HG02759 (cell line): ENCODE measurements at regions not wholly inside any gene's neighbourhood (a gene's known extent, or its start where the extent isn't known, plus 50 kb on each side); places are given as distances from the start of the nearest gene placed in this dataset.
"Not testable (repeated sequence)": the region's sequence is repeated elsewhere in the genome, so short reads cannot be mapped to it uniquely, and the experiment has no call there.

Experiments
- ATAC-seq: cut with Tn5 transposase; IDR thresholded peaks from one replicate; pipeline ENCODE4 v1.9.1; 2021; ENCODE audit warnings: mild to moderate bottlenecking, moderate library complexity; ENCODE audit not compliant: unreplicated experiment

DNA sequence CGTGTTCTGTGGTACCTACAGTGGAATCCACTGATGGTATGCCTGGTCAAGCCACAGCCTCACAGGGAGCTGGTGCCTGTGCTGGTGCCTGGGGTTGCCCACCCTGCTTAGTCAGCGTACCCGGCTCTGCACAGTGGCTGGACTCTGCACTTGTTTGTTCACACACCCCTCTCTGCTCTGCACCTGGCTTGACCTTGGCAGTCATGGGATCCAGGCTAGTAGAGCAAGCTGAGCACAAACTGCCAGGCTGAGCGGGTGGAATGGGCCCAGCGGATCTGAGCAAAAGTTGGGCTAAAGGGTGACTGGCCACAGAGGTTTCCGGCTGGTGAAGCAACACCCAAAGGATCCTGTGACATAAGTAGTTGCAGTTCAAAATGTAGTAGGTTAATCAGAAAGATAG, 163.5 kb downstream of the CDH19 start:
- ATAC-seq: no peak

DNA sequence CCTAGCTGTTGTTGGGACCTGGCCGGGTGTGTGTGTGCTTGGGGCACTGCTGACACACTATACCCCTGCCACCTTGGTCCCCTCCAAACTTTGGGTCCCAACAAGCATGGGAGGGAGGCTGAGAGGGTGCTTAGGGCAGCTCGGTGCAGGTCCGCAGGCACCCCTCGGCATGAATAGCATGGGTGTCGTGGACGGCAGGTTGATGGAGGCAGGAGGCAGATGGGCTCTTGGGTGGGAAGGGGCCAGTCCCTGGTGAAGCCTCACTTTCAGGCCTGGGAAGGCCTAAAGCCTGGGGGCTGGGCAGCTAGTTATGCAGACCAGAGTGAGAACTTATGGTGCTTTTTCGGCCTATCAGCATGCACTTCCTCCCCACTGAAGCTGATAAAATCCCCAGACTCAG, 164.2 kb downstream of the CDH19 start:
- ATAC-seq: no peak

DNA sequence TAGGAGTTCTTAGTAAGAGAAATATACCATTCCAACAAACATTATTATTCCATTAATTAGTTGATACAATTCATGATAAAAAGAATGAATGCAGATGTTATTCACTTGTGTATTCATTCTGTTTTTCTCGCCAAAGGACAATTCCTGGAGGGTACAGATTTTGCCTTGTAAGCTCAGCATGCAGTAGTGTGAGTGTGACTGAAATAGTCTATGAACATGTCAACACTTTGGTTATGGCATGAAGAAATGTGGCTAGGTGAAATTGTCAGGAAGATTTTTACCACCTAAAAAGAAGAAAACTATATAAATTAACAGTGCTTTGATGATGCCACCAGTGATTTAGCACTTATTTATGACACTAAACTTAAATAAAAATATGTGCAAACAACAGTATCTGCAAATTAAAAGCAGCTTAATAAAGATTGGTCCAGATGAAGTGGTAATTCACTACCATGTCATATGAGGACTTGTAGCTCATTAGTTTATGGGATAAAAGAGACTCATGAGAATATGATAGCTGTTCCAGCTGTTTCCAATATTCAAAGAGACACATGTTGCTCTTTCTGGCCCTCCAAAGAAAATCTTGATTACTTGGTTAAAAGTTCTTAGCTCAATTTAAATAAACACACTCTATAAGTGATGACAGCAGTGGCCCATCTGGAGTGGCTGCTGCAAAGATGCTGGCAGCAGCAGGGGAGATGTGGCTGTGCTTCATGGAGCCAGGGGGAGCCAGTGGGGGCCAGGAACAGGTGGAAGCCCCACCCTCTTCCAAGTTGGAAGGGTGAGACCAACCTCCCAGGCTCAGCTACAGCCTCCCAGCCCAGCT, 165.0 kb downstream of the CDH19 start:
- ATAC-seq: no peak

DNA sequence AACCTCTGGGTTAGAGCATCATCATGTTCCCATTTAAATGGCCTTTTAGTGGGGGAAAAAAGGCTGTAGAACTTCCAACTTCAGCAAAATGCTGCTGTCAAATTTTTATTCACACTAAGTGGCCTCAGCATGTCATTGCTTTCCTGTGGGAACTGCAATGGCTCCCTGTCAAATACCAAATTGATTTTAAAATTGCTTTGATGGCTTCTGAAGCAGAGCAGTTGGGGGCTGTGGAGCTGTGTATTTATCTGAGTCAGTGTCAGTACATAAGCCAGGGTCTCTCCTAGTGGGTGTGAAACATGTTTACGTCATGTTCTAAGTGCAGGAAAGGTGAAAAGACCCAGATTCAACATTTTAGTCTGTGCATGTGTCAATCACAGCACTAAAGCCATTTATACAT, 171.3 kb downstream of the CDH19 start:
- ATAC-seq: no peak

DNA sequence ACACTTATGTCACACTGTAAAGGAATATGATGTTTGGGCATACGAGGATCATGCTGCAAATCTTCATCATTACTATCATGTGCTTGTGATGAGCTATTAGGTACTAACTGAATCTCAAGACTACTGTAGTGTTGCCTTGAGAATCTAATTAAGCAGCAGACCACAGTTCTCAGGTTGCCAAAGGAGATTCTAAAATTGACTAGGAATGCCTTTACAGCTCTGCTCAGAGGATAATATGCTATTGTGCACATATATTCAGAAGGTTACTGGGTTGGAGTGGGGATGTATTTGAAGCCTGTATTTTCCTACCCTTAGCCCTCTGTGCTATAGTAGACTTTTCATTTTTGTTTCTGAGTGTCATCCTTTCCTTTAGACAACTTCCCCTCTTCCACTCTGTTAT, 175.1 kb downstream of the CDH19 start:
- no peak for ATAC-seq

DNA sequence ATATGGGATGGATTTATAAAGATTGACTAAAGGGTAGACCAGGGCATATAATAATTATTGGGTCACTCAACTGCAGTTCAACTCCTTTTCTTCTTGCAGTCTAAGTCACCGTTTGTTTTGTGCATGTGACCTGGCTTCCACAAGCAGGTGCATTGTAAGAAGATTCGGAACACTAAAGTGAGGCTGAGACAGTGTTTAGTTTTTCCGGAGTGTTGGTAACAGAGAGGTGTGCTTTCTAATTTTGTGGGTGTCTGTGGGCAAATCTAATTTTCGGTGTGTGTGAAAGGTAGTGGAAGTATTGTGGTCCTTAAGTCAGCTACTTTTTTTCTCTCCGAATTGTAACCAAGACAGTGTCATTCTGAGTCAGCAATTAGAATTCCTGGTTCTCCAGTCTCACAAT, 184.5 kb downstream of the CDH19 start:
- ATAC-seq: no peak

DNA sequence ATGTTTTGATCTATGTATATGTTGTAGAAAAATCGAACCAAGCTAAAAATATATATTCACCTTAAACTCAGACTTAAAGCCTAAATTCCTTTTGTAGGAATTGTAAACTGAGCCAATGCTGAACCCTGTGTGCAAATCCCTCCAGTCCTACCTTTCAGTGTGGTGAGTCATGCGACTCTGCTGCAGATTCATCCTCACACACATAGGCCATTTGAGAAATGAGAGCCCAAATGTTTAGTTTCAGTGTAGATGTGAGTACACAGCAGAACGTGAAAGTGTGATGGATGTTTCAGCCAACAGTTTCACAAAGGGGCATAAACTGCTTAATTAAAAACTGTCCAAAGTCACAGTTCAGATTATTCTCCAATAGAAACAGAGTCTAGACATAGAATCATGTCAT, 193.2 kb downstream of the CDH19 start:
- ATAC-seq: no peak

DNA sequence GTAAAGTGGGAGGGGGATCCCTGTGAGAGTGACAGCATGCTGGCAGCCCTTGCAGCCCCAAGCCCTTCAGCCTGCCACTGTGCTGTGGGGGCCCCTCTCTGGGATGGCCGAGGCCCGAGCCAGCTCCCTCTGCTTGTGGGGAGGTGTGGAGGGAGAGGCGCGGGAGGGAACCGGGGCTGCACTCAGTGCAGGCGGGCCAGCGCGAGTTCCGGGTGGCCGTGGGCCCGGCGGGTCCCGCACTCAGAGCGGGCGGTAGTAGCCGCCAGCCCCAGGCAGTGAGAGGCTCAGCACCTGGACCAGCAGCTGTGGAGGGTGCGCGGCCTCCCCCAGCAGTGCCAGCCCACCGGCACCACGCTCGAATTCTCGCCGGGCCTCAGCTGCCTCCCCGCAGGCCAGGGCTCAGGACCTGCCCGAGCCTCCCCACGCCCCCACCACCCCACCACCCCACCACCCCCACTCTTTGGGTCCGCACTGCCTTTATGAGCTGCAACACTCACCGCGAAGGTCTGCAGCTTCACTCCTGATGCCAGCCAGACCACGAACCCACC, 208.1 kb downstream of the CDH19 start:
- ATAC-seq: no peak

DNA sequence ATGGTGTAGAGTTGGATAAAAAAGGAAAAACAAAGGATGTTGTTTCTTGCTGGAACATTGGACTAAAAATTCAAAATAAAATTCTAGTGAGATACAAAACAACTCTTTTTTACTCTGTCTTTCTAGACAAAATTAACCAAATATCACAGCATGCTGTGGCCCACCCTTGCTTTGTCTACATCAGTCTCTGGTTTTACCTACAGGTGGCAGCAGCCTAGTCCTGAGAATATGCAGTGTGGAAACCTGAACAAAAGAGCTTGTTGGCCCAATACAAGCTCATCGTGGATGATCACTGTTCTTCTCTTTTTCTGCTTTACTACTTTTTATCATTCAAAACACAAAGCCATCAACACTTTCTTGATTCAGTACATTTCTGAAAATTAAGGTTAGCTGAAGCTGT, 210.4 kb downstream of the CDH19 start:
- ATAC-seq: no peak

DNA sequence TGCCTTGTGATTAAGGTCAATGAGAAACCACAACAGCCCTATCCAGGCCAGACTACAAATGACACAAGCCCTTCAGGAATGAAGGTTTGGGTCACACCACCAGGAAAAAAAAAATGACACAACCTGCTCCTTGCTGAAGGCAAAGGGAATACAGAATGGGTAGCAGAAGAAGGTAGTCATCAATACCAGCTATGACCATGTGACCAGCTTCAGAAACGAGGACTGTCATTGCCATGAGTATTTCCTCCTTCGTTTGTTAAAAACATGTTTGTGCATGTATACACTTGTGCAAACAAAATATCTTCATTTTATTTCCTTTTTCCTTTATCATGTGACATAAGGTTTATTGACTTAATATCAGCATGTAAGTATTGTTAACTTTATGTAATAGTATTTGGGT, 226.6 kb downstream of the CDH19 start:
- no peak for ATAC-seq

DNA sequence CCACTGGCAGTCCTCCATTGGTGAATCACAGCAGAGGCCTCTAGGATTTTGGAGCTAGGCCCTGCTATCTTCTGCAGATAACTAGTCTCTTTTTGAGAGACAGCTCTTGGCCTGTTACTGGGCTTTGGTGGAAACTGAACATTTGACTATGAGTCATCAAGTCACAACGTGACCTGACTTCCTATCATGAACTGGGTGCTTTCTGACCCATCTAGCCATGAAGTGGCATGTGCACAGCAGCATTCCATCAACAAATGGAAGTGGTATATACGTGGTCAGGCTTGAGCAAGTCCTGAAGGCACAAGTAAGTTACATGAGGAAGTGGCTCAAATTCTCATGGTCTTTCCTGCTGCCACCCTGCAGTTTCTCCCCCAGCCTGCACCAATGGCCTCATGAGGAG, 228.5 kb downstream of the CDH19 start:
- ATAC-seq: not testable (repeated sequence)

DNA sequence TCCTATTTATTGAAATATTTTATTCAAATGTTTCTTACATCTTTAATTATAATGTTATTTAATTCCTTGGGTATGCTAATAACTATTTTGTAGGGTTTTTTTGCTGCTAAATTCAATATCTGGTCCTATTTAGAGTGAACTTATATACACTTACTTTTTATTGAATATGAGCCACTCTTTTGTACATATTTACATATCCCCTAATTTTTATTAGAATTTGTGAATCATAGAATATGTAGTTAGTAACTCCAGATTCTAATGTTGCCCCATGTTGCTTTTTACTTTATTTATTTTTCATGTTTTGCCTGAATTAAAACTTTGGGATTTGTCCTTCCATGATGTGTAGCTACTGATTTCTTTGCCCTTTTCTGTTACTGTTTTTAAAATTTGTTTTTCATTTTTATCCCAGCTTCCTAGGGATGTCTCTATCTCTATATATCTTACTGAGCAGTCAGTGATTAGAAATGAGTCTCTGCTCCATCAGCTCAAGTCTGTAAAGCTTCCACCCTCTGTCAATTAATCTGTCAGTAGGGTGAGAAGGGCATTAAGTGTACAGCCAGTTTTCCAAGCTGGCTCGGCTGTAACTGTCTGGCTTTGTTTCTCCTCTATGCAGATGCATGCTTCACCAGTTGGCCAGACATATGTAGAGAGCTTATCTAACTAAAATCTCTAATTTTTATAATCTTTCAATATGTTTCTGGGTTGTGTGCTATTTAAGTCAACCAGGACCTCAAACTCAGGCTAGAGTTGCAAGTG, 256.9 kb downstream of the CDH19 start:
- ATAC-seq: no peak

DNA sequence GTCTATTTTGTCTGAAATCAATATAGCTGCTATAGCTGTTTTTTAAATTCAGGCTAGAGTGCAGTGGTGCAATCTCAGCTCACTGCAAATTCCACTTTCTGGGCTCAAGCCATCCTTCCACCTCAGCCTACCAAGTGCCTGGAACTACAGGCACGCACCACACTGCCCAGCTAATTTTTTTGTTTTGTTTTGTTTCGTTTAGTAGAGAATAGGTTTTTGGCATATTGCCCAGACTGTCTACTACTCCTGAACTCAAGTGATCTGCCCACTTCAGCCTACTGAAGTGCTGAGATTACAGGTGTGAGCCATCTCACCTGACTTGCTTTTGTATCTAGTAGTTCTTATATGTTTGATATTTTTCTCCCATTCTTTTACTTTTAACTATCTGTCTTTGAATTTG, 259.7 kb downstream of the CDH19 start:
- no peak for ATAC-seq

DNA sequence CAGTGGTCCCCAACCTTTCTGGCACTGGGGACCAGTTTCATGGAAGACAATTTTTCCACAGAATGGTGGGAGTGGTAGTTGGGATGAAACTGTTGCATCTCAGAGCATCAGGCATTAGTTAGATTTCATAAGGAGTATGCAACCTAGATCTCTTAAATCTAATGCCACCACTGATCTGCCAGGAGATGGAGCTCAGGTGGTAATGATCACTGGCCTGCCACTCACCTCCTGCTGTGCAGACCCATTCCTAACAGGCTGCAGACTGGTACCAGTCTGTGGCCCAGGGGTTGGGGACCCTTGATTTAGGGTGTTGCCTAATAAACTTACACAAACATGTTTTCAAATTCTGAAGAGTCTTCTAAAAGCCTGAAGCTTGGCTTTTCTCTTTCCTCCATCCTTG, 261.3 kb downstream of the CDH19 start:
- ATAC-seq: no peak

DNA sequence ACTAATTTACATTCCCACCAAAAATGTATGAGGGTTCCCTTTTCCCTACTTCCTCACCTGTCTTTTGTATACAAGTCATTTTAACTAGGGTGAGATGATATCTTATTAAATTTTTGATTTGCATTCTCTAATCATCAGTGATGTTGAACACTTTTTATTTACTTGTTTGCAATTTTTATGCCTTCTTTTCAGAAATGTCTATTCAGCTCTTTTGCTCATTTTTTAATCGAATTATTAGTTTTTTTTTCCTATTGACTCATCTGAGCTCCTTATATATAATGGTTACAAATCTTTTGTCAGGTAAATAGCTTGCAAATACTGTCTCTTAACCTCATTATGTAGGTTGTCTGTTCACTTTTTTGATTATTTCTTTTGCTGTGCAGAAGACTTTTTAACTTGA, 269.4 kb downstream of the CDH19 start:
- ATAC-seq: no peak

DNA sequence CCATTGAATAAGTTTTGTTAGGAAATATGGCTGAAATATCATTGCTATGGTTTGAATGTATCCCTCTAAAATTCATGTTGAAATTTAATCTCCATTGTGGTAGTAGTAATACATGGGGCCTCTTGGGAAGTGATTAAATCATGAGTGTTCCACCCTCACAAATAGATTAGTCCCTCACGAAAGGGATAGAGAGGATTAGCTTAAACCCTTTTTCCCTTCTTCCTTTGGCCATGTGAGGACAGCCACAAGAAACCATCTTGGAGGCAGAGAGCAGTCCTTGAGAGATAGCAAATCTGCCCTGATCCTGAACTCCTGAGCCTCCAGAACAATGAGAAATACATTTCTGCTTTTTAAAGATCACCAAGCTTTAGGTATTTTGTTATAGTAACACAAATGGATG, 274.2 kb downstream of the CDH19 start:
- no peak for ATAC-seq

DNA sequence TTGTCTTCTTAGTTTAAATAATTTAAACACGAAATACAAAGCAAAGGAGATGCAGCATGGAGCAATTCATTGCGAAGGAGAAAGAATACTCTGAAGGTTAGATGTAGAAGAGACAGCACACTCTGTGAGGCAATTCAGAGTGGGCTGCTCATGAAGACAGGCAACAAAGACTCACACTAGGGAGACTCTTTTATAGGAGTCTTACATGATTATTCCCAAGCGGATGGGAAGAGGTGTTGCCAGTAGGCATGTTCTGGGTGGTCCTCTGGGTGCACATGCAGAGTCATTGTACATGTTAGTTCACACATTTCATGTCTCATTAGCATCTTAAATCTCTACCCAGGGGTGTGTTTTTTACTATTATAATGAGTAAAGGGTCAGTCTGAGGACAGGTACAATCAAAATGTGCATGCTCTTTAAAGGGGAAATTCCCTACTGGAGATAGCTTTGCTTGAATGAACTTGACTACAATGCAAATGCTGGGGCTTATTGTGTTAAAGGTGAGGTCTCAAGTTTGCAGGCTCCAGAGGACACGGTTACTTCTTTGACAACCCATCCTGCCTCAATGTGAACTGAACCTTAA, 275.5 kb downstream of the CDH19 start:
- no peak for ATAC-seq

DNA sequence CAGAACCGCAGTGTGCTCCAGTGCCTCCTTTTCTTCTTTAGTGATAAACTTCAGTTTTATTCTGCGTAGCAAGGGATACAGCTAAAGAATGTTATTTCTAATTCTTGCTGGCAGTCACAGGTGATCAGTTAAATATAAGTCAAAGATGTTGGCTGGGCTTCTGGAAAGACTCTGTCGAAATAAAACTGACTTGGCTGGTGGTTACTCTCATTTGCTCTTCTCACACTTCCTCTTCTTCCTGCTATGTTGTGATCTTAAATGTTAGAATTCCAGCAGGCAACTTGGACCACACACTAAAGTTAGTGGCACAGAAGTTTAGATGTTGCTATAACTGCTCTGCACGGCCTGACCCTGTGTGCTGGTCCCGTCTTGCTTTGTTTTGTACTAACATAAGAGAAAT, 278.6 kb downstream of the CDH19 start:
- ATAC-seq: no peak

DNA sequence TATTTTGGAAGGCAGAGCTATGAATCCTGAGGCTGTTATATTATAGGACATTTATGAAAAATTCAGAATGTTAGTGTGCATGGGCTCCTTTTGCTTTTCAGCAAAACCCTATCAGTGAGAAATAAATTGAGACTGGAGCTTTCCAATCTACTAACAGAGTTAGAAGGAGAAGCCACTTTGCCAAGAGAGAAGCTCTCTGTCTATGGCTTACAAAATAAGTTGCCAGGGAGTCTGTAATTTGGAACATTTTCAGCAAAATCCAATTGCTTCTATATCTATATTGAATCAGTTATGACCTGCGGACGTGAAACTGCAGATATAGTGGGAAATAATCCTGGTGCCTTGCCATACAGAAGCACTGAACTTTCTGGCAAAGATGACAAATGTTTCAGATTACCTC, 279.3 kb downstream of the CDH19 start:
- no peak for ATAC-seq

DNA sequence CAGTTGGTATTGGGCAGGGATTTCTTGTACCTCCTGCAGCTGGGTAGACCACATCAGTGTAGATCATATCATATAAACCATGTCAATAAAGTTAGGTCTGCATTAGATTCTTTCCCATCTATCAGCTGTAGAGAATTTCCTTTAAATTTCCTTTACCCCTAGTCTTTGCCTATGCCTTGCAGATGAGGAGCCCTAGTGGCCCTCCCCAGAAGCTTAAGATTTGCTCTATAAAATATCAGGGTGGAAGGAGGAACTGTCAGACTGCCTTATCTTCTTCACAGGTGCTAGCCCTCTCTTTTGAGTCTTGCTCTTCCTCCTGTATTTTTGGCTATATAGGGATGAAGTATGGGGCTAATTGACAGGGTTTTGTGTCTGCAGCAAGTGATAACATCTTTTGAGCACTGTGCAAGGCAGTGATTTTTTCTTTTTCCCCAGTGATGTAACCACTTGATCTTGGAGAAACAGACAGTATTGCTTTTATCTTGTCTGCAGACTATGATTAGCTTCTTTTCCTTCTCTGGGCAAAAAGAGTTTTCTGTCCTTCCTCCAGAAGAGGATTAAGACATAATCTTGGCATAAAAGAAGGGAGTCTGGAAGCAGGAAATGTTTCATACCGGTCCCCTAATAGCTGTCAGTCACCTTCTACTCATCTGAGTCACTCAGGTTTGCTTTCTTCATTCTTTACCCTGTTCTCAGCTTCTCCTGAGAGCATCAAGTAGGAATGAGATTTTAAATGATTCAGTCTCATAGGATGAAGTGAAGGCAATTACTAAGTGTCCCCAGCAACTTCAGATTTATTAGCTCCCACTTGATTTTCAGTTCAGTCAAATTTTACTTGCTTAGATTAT, 286.4 kb downstream of the CDH19 start:
- ATAC-seq: no peak

DNA sequence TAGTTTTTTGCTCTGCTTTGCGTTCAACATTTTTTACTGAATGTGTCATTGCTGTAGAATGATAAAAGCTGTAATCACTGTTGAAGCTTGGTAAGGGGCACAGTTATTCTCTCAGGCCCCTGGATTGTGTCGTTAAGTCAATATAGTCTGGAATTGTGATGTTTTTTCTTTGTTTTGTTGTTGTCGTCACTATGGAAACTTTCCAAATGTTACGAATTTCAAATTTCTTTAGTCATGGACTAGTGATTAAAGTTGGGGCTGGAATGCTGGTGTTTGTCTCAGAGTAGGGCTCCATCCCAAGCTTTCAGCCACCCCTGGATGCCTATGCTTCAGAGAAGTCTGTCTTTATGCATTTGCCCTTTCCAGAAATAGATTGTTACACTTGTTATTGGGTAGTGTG, 287.2 kb downstream of the CDH19 start:
- ATAC-seq: no peak
